Esophagus squamous epithelium (tissue), 5 donors: ENCODE measurements at regions not wholly inside any gene's neighbourhood (a gene's known extent, or its start where the extent isn't known, plus 50 kb on each side); places are given as distances from the start of the nearest gene placed in this dataset.

Experiments
- DNase-seq: peaks from one replicate; lab custom pipeline; 2025; lab: John Stamatoyannopoulos, UW
- H3K27ac ChIP-seq, 4 donors: fragments of 200-600 bp; sonication (generic); one replicate each; pipeline ENCODE4 v1.5.1; 2016 to 2019; ENCODE audit warnings: mild to moderate bottlenecking in 1 of 4
- H3K27me3 ChIP-seq, 4 donors: fragments of 200-600 bp; sonication (generic); 1 replicate in 3 of 4; 2 replicates in 1 of 4; pipeline versions ENCODE4 v1.5.1 to v1.6.0; 2017 to 2021; ENCODE audit warnings: antibody characterized with exemption in 1 of 4
- H3K36me3 ChIP-seq, 3 donors: fragments of 200-600 bp; sonication (generic); one replicate each; pipeline ENCODE4 v1.5.1; 2016 to 2019
- H3K4me1 ChIP-seq, 3 donors: fragments of 200-600 bp; sonication (generic); one replicate each; pipeline ENCODE4 v1.5.1; 2017 to 2019
- H3K4me3 ChIP-seq, 4 donors: fragments of 200-600 bp; sonication (generic); 1 replicate in 3 of 4; 2 replicates in 1 of 4; pipeline ENCODE4 v1.5.1; 2016 to 2019; ENCODE audit warnings: mild to moderate bottlenecking in 2 of 4, moderate library complexity in 1 of 4
- H3K9me3 ChIP-seq, 3 donors: fragments of 200-600 bp; sonication (generic); one replicate each; pipeline ENCODE4 v1.5.1; 2016 to 2019
- POLR2A ChIP-seq, 4 donors: fragments of 450-650 bp; IDR thresholded peaks; one replicate each; pipeline ENCODE4 v1.6.1; 2017; ENCODE audit warnings: antibody characterized with exemption in 4 of 4, mild to moderate bottlenecking in 4 of 4, moderate library complexity in 3 of 4
- WGBS, 2 donors: methylation state at CpG; one replicate each; pipeline ENCODE4 v1.1.5; 2018; 5-methylcytosine and 5-hydroxymethylcytosine counted together
- intact Hi-C: fragments of 100-400 bp; cut with DNase I; formaldehyde crosslinking; loops from one replicate; pipeline ENCODE4 v1.15.0; 2022
- TF ChIP-seq, protein P1 (sequence below), 6 experiments: fragments of 450-650 bp in 4 of 6; fragments of 200-600 bp in 2 of 6; sonication (generic) in 2 of 6; IDR thresholded peaks; one replicate each; pipeline ENCODE4 v1.5.1; 2016 to 2019; ENCODE audit warnings: antibody characterized with exemption in 6 of 6, mild to moderate bottlenecking in 4 of 6, moderate library complexity in 4 of 6
- donor health status: DM: yes; HTN: yes; CAD: no.

DNA sequence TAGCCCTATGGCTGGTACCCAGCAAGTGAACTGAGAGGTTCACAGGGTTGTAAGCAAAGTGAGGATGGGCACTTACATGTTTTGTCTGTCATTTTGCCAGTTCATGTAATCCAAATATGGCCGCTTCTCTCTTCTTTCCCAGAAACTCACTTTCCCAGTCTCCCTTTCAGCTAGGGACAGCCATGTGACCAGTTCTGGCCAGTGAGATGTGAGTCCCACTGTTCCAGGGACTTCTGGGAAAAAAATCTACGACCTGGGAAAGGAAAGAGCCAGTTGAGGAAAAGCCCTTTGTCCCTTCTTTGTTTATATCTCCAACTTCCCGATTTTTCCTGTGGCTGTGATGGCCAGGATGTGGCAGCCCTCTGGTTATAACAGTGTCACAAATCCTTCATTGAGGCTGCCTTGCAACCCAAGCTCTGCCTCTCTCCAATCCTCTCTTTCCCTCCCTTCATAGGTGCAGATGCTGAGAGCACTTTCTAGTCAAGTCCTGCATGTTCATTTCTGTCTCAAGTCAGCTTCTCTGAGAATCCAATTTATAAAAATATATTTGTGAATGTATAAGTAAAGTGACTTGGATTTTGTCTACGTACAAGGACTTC, 148.6 kb upstream of the ZFP64 start:
- TF ChIP-seq, protein P1, sequence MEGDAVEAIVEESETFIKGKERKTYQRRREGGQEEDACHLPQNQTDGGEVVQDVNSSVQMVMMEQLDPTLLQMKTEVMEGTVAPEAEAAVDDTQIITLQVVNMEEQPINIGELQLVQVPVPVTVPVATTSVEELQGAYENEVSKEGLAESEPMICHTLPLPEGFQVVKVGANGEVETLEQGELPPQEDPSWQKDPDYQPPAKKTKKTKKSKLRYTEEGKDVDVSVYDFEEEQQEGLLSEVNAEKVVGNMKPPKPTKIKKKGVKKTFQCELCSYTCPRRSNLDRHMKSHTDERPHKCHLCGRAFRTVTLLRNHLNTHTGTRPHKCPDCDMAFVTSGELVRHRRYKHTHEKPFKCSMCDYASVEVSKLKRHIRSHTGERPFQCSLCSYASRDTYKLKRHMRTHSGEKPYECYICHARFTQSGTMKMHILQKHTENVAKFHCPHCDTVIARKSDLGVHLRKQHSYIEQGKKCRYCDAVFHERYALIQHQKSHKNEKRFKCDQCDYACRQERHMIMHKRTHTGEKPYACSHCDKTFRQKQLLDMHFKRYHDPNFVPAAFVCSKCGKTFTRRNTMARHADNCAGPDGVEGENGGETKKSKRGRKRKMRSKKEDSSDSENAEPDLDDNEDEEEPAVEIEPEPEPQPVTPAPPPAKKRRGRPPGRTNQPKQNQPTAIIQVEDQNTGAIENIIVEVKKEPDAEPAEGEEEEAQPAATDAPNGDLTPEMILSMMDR (IDR thresholded peaks at IDR 0.05): no peak
- TF ChIP-seq POLR2A (IDR thresholded peaks at IDR 0.05): no peak
- H3K27me3 ChIP-seq: peaks cover 0 to 5% (median 0%) of the 10 kb centered on the region in 4 donors
- DNase-seq: no peak
- no peaks in the 10 kb centered on the region for H3K36me3 ChIP-seq
- no peaks in the 10 kb centered on the region for H3K4me1 ChIP-seq
- no peaks in the 10 kb centered on the region for H3K9me3 ChIP-seq
- 59 to 67% methylated on average over 4 of the region's 4 CpGs for WGBS, 2 donors
- intact Hi-C loops: no loop called here
- H3K27ac ChIP-seq: no peak overlapping the region
- H3K4me3 ChIP-seq: no peak overlapping the region

DNA sequence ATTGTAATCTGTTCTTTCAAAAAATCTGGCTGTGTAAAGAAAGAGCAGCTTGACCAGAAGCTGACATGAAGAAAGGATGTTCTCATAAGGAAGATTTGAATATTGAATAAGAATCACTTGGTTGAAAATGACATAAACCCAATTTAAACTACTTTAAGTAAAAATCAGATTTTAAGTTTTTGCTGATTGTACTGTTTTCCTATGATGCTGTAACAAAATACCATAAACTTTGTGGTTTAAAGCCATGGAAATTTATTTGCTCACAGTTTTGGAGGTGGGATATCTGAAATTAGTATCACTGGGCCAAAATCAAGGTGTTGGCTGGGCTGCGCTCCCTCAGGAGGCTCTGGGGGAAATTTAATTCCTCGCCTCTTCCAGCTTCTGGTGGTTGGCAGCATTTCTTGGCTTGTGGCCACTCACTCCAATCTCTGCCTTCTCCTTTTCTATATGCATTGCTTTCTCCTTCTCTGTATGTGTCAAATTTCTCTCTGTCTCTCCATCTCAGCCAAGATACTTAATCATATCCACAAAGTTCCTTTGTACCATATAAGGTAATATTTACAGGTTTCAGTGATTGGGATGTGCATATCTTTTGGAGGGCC, 141.2 kb upstream of the ZFP64 start:
- H3K4me1 ChIP-seq: no peaks in the 10 kb centered on the region
- WGBS, 2 donors: 54 to 59% methylated on average over 2 of the region's 2 CpGs
- TF ChIP-seq, protein P1 (IDR thresholded peaks at IDR 0.05): no peak
- TF ChIP-seq POLR2A (IDR thresholded peaks at IDR 0.05): no peak
- no peak for DNase-seq
- no peak overlapping the region for H3K27ac ChIP-seq
- peaks cover 0 to 15% (median 0%) of the 10 kb centered on the region in 4 donors for H3K27me3 ChIP-seq
- intact Hi-C loops: no loop called here
- no peaks in the 10 kb centered on the region for H3K9me3 ChIP-seq
- H3K36me3 ChIP-seq: no peaks in the 10 kb centered on the region
- no peak overlapping the region for H3K4me3 ChIP-seq

DNA sequence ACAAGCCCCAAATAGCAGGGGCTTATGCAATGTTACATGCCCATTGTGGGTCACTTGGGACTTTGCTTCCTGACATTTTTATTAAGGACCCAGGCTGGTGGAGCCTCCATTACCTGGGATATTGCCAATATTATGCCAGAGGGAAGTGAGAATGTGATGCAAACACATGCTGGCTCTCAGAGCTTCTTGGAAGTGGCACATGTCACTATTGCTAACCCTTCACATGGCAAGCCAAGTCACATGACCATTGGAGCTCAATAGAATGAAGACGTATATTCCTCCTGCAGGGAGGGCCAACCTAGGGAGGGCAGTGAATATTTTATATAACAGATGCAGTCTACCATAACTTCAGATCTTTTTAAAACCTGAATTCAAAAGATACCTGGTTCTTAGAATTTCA, 140.7 kb upstream of the ZFP64 start:
- H3K27me3 ChIP-seq: peaks cover 0 to 15% (median 0%) of the 10 kb centered on the region in 4 donors
- H3K4me1 ChIP-seq: no peaks in the 10 kb centered on the region
- intact Hi-C loops: no loop called here
- no peaks in the 10 kb centered on the region for H3K36me3 ChIP-seq
- TF ChIP-seq, protein P1 (IDR thresholded peaks at IDR 0.05): no peak
- WGBS, 2 donors: 40 to 64% methylated on average over 1 of the region's 1 CpG
- H3K4me3 ChIP-seq: no peak overlapping the region
- no peaks in the 10 kb centered on the region for H3K9me3 ChIP-seq
- no peak for DNase-seq
- H3K27ac ChIP-seq: no peak overlapping the region

DNA sequence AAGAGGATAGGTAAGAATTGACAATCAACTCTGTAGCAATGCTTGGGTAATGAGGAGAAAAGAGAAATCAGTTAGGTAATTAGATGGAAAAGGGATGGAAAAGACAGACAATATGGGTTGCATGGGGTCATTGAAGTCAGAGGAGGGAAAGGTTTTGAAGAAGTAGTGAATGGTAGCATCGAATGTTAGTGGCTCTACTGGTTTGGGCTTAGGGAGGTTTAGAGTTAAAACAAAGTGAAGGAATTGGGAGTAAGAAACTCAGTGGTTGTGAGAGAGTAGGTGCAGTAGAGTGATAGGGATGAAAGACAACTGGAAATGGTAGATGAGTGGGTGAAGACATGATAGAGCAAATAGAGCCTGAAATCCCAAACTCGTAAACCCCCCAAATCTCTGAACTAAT, 140.1 kb upstream of the ZFP64 start:
- no peak for DNase-seq
- 76% methylated on average over 2 of the region's 2 CpGs for WGBS, 2 donors
- Histone ChIP-seq H3K27ac (no peak overlapping the region), H3K4me1 (no peaks in the 10 kb centered on the region), H3K27me3 (peaks cover 0 to 11% (median 0%) of the 10 kb centered on the region in 4 donors), H3K36me3 (no peaks in the 10 kb centered on the region), H3K4me3 (no peak overlapping the region), H3K9me3 (no peaks in the 10 kb centered on the region)
- intact Hi-C loops: no loop called here
- TF ChIP-seq, protein P1 (IDR thresholded peaks at IDR 0.05): no peak
- TF ChIP-seq POLR2A (IDR thresholded peaks at IDR 0.05): no peak

DNA sequence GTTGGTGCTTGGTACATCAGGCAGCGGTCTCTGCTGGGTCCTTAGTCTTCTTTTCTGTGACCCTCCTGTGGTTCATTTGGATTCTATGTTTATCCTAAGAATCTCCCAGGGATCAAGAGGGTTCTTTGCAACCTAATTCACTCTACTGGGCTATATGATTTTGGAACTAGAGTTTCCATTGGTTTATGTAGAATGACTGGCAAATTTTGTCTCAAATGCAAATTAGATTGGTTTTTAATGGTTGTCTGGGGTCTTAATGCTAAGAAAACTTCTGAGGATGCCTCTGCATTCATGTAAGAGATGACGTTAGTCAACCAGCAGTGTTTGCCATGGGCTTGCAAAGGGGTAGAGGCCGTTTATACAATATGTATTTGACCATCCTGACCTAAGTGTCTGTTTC, 129.8 kb upstream of the ZFP64 start:
- Histone ChIP-seq H3K4me3 (no peak overlapping the region), H3K4me1 (no peaks in the 10 kb centered on the region), H3K9me3 (no peaks in the 10 kb centered on the region), H3K36me3 (no peaks in the 10 kb centered on the region), H3K27me3 (peaks cover 0 to 28% (median 0%) of the 10 kb centered on the region in 4 donors), H3K27ac (no peak overlapping the region)
- DNase-seq: no peak
- intact Hi-C loops: no loop called here
- WGBS, 2 donors: 62 to 72% methylated on average over 3 of the region's 3 CpGs
- TF ChIP-seq, protein P1 (IDR thresholded peaks at IDR 0.05): no peak
- no peak for TF ChIP-seq POLR2A (IDR thresholded peaks at IDR 0.05)
